Ishikawa (cell line): ENCODE measurements at regions not wholly inside any gene's neighbourhood (a gene's known extent, or its start where the extent isn't known, plus 50 kb on each side); places are given as distances from the start of the nearest gene placed in this dataset.

Experiments used
- CEBPB ChIP-seq: IDR thresholded peaks from 2 replicates; pipeline ENCODE4 v1.6.1; 2012
- CREB1 ChIP-seq: IDR thresholded peaks from 2 replicates; pipeline ENCODE4 v1.6.1; 2012; ENCODE audit warnings: low read depth
- EGR1 ChIP-seq: IDR thresholded peaks from 2 replicates; pipeline ENCODE4 v1.6.1; 2012
- EP300 ChIP-seq: IDR thresholded peaks from 2 replicates; pipeline ENCODE4 v1.6.1; 2012; ENCODE audit warnings: borderline replicate concordance
- FOXM1 ChIP-seq: IDR thresholded peaks from 2 replicates; pipeline ENCODE4 v1.6.1; 2012; ENCODE audit warnings: low read depth, borderline replicate concordance
- MAX ChIP-seq: IDR thresholded peaks from 2 replicates; pipeline ENCODE4 v1.6.1; 2012
- NFIC ChIP-seq: IDR thresholded peaks from 2 replicates; pipeline ENCODE4 v1.6.1; 2012
- RAD21 ChIP-seq: IDR thresholded peaks from 2 replicates; pipeline ENCODE4 v1.6.1; 2012; ENCODE audit warnings: low read depth
- REST ChIP-seq: IDR thresholded peaks from 2 replicates; pipeline ENCODE4 v1.6.1; 2012; ENCODE audit warnings: low read depth, mild to moderate bottlenecking
- TAF1 ChIP-seq: IDR thresholded peaks from 2 replicates; pipeline ENCODE4 v1.6.1; 2012; ENCODE audit warnings: low read depth, mild to moderate bottlenecking
- TCF12 ChIP-seq: IDR thresholded peaks from 2 replicates; pipeline ENCODE4 v1.6.1; 2012; ENCODE audit warnings: low read depth
- TEAD4 ChIP-seq: IDR thresholded peaks from 2 replicates; pipeline ENCODE4 v1.6.1; 2012
- USF1 ChIP-seq: IDR thresholded peaks from 2 replicates; pipeline ENCODE4 v1.6.1; 2012
- YY1 ChIP-seq: IDR thresholded peaks from 2 replicates; pipeline ENCODE4 v1.6.1; 2012; ENCODE audit warnings: low read depth
- ZBTB7A ChIP-seq: IDR thresholded peaks from 2 replicates; pipeline ENCODE4 v1.6.1; 2012; ENCODE audit warnings: low read depth

- no peak for TF ChIP-seq ZBTB7A
- TF ChIP-seq TCF12, result no peak
- TF ChIP-seq CREB1, result no peak
These were observed 739.9 kb downstream of the DIAPH3 start for GRCh38 chr13:59423708-59424340.

- TF ChIP-seq NFIC (no peak), YY1 (no peak), ZBTB7A (no peak), TAF1 (no peak), MAX (no peak), CREB1 (no peak), EGR1 (no peak), TEAD4 (no peak), REST (no peak), FOXM1 (no peak), CEBPB (no peak), EP300 (no peak), TCF12 (no peak), USF1 (no peak), RAD21 (no peak)
These were observed 739.1 kb downstream of the DIAPH3 start for GRCh38 chr13:59424661-59425060.

GRCh38 chr13:59425211-59425741, 738.5 kb downstream of the DIAPH3 start:
- TF ChIP-seq REST (no peak), YY1 (no peak), TCF12 (no peak), NFIC (no peak), MAX (no peak), CREB1 (no peak), USF1 (no peak), CEBPB (no peak), RAD21 (no peak), ZBTB7A (no peak), TAF1 (no peak)

- TF ChIP-seq MAX, result no peak
These were observed 728.7 kb downstream of the DIAPH3 start for GRCh38 chr13:59435024-59435423.

- peak; percentile 84 for TF ChIP-seq REST
- no peak for TF ChIP-seq EGR1
- no peak for TF ChIP-seq TAF1
These were observed 726.0 kb downstream of the DIAPH3 start for GRCh38 chr13:59437544-59438301.
